PFSK-1 (cell line): ENCODE measurements at regions not wholly inside any gene's neighbourhood (a gene's known extent, or its start where the extent isn't known, plus 50 kb on each side); places are given as distances from the start of the nearest gene placed in this dataset.

Experiments
- FOXP2 ChIP-seq: optimal IDR thresholded peaks from 2 replicates; pipeline ENCODE3; 2011; ENCODE audit warnings: borderline replicate concordance, control low read depth, inconsistent platforms; ENCODE audit not compliant: insufficient read depth; ENCODE audit errors: extremely low read length, extremely low read depth
- POLR2AphosphoS5 ChIP-seq: IDR thresholded peaks from 2 replicates; pipeline ENCODE4 v1.6.1; 2012; ENCODE audit warnings: low read depth, mild to moderate bottlenecking, control low read depth, low read length, moderate library complexity
- REST ChIP-seq, 2 experiments: IDR thresholded peaks; 2 replicates each; pipeline versions ENCODE4 v1.6.1 to v1.8.0; 2011 to 2012; ENCODE audit warnings: low read depth in 2 of 2, low read length in 2 of 2, control low read depth in 1 of 2, inconsistent platforms in 1 of 2, mild to moderate bottlenecking in 1 of 2, moderate library complexity in 1 of 2; ENCODE audit not compliant: insufficient read depth in 1 of 2
- SIN3A ChIP-seq: IDR thresholded peaks from 2 replicates; pipeline ENCODE4 v1.6.1; 2012; ENCODE audit warnings: mild to moderate bottlenecking, low read length, moderate library complexity, borderline replicate concordance; ENCODE audit not compliant: insufficient read depth
- TAF1 ChIP-seq: IDR thresholded peaks from 2 replicates; pipeline ENCODE4 v1.6.1; 2012; ENCODE audit warnings: low read length, control low read depth, borderline replicate concordance; ENCODE audit not compliant: insufficient read depth

GRCh38 chr10:2030046-2030445, 292.7 kb upstream of the ADARB2 start:
- TF ChIP-seq POLR2AphosphoS5 (no peak), REST (IDR thresholded peaks at IDR 0.05; ENCODE audit: insufficient read depth in 1 of 2, low read depth in 2 of 2, low read length in 2 of 2) (no peak), FOXP2 (no peak), SIN3A (no peak)

GRCh38 chr10:2026936-2027335, 289.6 kb upstream of the ADARB2 start:
- TF ChIP-seq SIN3A (no peak), POLR2AphosphoS5 (no peak), FOXP2 (no peak)

- TF ChIP-seq TAF1: no peak
- no peak for TF ChIP-seq SIN3A
- TF ChIP-seq REST (IDR thresholded peaks at IDR 0.05; ENCODE audit: insufficient read depth in 1 of 2, low read depth in 2 of 2, low read length in 2 of 2): no peak
- TF ChIP-seq POLR2AphosphoS5: no peak
- TF ChIP-seq FOXP2: no peak
Measured at GRCh38 chr10:2023687-2024086, 286.4 kb upstream of the ADARB2 start.

GRCh38 chr10:2022401-2022800, 285.1 kb upstream of the ADARB2 start:
- TF ChIP-seq TAF1 (no peak), POLR2AphosphoS5 (no peak), SIN3A (no peak), FOXP2 (no peak), REST (IDR thresholded peaks at IDR 0.05; ENCODE audit: insufficient read depth in 1 of 2, low read depth in 2 of 2, low read length in 2 of 2) (no peak)

GRCh38 chr10:2020836-2021235, 283.5 kb upstream of the ADARB2 start:
- no peak for TF ChIP-seq SIN3A
- TF ChIP-seq FOXP2: no peak
- no peak for TF ChIP-seq REST (IDR thresholded peaks at IDR 0.05; ENCODE audit: insufficient read depth in 1 of 2, low read depth in 2 of 2, low read length in 2 of 2)
